Fibroblast of the aortic adventitia (primary cell): ENCODE measurements at regions not wholly inside any gene's neighbourhood (a gene's known extent, or its start where the extent isn't known, plus 50 kb on each side); places are given as distances from the start of the nearest gene placed in this dataset.

ENCODE experiments used
- DNase-seq: peaks from one replicate; pipeline ENCODE4 v3.0.0-alpha.2; 2010; ENCODE audit warnings: low read depth
- H3K4me3 ChIP-seq: 2 replicates; pipeline ENCODE4 v1.5.1; 2011; ENCODE audit warnings: low read depth, mild to moderate bottlenecking, control low read depth, low read length, moderate library complexity
- CTCF ChIP-seq: IDR thresholded peaks from 2 replicates; pipeline ENCODE4 v1.5.1; 2011; ENCODE audit warnings: mild to moderate bottlenecking, low read length, control low read depth, inconsistent platforms; ENCODE audit not compliant: insufficient read depth

GRCh38 chr2:7237466-7237865 is 320.3 kb downstream of the RNF144A start:
- no peak overlapping the region for H3K4me3 ChIP-seq
- TF ChIP-seq CTCF, result no peak

GRCh38 chr2:7239078-7239477 is 321.9 kb downstream of the RNF144A start:
- no peak for DNase-seq
- TF ChIP-seq CTCF, result no peak
- H3K4me3 ChIP-seq, result no peak overlapping the region

More at GRCh38 chr2:7237466-7237865, 320.3 kb downstream of the RNF144A start:
- no peak for DNase-seq

- no peak overlapping the region for H3K4me3 ChIP-seq
- no peak for DNase-seq
- no peak for TF ChIP-seq CTCF
Observed at GRCh38 chr2:7241041-7241745, 324.0 kb downstream of the RNF144A start.

- H3K4me3 ChIP-seq, result no peak overlapping the region
- no peak for DNase-seq
- no peak for TF ChIP-seq CTCF
Observed at GRCh38 chr2:7242189-7242867, 325.1 kb downstream of the RNF144A start.

- TF ChIP-seq CTCF, result no peak
- DNase-seq, result no peak
- no peak overlapping the region for H3K4me3 ChIP-seq
Observed at GRCh38 chr2:7243276-7243675, 326.1 kb downstream of the RNF144A start.

GRCh38 chr2:7256377-7256776 is 339.2 kb downstream of the RNF144A start:
- H3K4me3 ChIP-seq, result no peak overlapping the region
- TF ChIP-seq CTCF, result no peak
- no peak for DNase-seq
